Astrocyte (in vitro differentiated cells and primary cell): ENCODE measurements at regions not wholly inside any gene's neighbourhood (a gene's known extent, or its start where the extent isn't known, plus 50 kb on each side); places are given as distances from the start of the nearest gene placed in this dataset.
A peak's percentile ranks its signal among the peaks of the same experiment; 100 is the strongest.

Experiments used
- DNase-seq: peaks from one replicate; pipeline ENCODE4 v3.0.0-alpha.2; 2010; ENCODE audit warnings: low read depth
- FAIRE-seq: peaks from 2 replicates; lab custom pipeline; 2011; peaks lifted over from hg19 to GRCh38; lab: Jason Lieb, UNC
- H2AFZ ChIP-seq: 2 replicates; pipeline ENCODE4 v1.6.0; 2012; ENCODE audit warnings: low read depth, low read length, inconsistent platforms
- H3K27ac ChIP-seq: 2 replicates; pipeline ENCODE4 v1.5.1; 2011; ENCODE audit warnings: low read depth, low read length, inconsistent platforms
- H3K27me3 ChIP-seq: 2 replicates; pipeline ENCODE4 v1.6.0; 2011; ENCODE audit warnings: low read length, inconsistent platforms; ENCODE audit not compliant: insufficient read depth
- H3K36me3 ChIP-seq: 2 replicates; pipeline ENCODE4 v1.5.1; 2011; ENCODE audit warnings: low read length, inconsistent platforms; ENCODE audit not compliant: insufficient read depth
- H3K4me1 ChIP-seq: 2 replicates; pipeline ENCODE4 v1.5.1; 2011; ENCODE audit warnings: low read length, inconsistent platforms; ENCODE audit not compliant: insufficient read depth
- H3K4me2 ChIP-seq: 2 replicates; pipeline ENCODE4 v1.6.0; 2012; ENCODE audit warnings: low read length, inconsistent platforms
- H3K4me3 ChIP-seq: 2 replicates; pipeline ENCODE4 v1.5.1; 2011; ENCODE audit warnings: low read depth, mild to moderate bottlenecking, low read length, inconsistent platforms; ENCODE audit not compliant: insufficient read depth
- H3K79me2 ChIP-seq: 2 replicates; pipeline ENCODE4 v1.6.0; 2012; ENCODE audit warnings: mild to moderate bottlenecking, low read length, inconsistent platforms; ENCODE audit not compliant: insufficient read depth
- H3K9ac ChIP-seq: 2 replicates; pipeline ENCODE4 v1.6.0; 2012; ENCODE audit warnings: mild to moderate bottlenecking, low read length, inconsistent platforms
- H3K9me3 ChIP-seq: 2 replicates; pipeline ENCODE4 v1.5.1; 2012; ENCODE audit warnings: low read depth, mild to moderate bottlenecking, low read length, inconsistent platforms; ENCODE audit not compliant: insufficient read depth
- H4K20me1 ChIP-seq: 2 replicates; pipeline ENCODE4 v1.6.0; 2012; ENCODE audit warnings: low read length, inconsistent platforms; ENCODE audit not compliant: insufficient read depth
- H3K27ac Mint-ChIP-seq: one replicate; pipeline ENCODE4 v1.8.0; 2021; ENCODE audit warnings: mild to moderate bottlenecking, mixed read lengths; ENCODE audit not compliant: unreplicated experiment
- H3K27me3 Mint-ChIP-seq: one replicate; pipeline ENCODE4 v1.8.0; 2021; ENCODE audit warnings: low read depth, mixed read lengths; ENCODE audit not compliant: unreplicated experiment
- H3K36me3 Mint-ChIP-seq: one replicate; pipeline ENCODE4 v1.8.0; 2021; ENCODE audit warnings: low read depth, mixed read lengths; ENCODE audit not compliant: unreplicated experiment
- H3K4me1 Mint-ChIP-seq: one replicate; pipeline ENCODE4 v1.8.0; 2021; ENCODE audit warnings: low read depth, mixed read lengths; ENCODE audit not compliant: unreplicated experiment
- H3K4me3 Mint-ChIP-seq: one replicate; pipeline ENCODE4 v1.8.0; 2021; ENCODE audit warnings: mild to moderate bottlenecking, moderate library complexity, mixed read lengths; ENCODE audit not compliant: unreplicated experiment
- H3K9me3 Mint-ChIP-seq: one replicate; pipeline ENCODE4 v1.8.0; 2021; ENCODE audit warnings: mild to moderate bottlenecking, mixed read lengths; ENCODE audit not compliant: unreplicated experiment
- CTCF ChIP-seq: IDR thresholded peaks from 2 replicates; pipeline ENCODE4 v1.5.1; 2011; ENCODE audit warnings: low read depth, mild to moderate bottlenecking, inconsistent platforms, low read length, moderate library complexity; ENCODE audit not compliant: insufficient read depth
- EZH2 ChIP-seq: IDR thresholded peaks from 2 replicates; pipeline ENCODE4 v1.6.1; 2012; ENCODE audit warnings: mild to moderate bottlenecking, low read length, inconsistent platforms; ENCODE audit not compliant: insufficient read depth

- no peak for FAIRE-seq
- peaks cover 41% of the 10 kb centered on the region for H3K4me1 ChIP-seq
Measured at GRCh38 chr6:3963426-3963825, 114.3 kb downstream of the FAM50B start.

GRCh38 chr6:3965071-3965718, 113.7 kb downstream of the FAM217A start:
- no peak overlapping the region for H3K27ac Mint-ChIP-seq
- H3K4me1 ChIP-seq = peaks cover 41% of the 10 kb centered on the region
- H3K27me3 Mint-ChIP-seq = no peaks in the 10 kb centered on the region
- no peaks in the 10 kb centered on the region for H4K20me1 ChIP-seq
- no peaks in the 10 kb centered on the region for H3K27me3 ChIP-seq
- peak; percentile 31 for DNase-seq
- no peak overlapping the region for H3K4me3 ChIP-seq
- TF ChIP-seq CTCF = no peak
- TF ChIP-seq EZH2 = no peak
- H3K4me1 Mint-ChIP-seq = peaks cover 24% of the 10 kb centered on the region
- peak overlapping the region; percentile 71 for H3K4me2 ChIP-seq
- no peaks in the 10 kb centered on the region for H3K9me3 ChIP-seq
- peak overlapping the region; percentile 69 for H2AFZ ChIP-seq
- H3K79me2 ChIP-seq = no peaks in the 10 kb centered on the region
- H3K27ac ChIP-seq = peak overlapping the region; percentile 0
- H3K36me3 Mint-ChIP-seq = no peaks in the 10 kb centered on the region
- no peak overlapping the region for H3K4me3 Mint-ChIP-seq
- no peaks in the 10 kb centered on the region for H3K9me3 Mint-ChIP-seq
- H3K36me3 ChIP-seq = no peaks in the 10 kb centered on the region
- no peak for FAIRE-seq
- H3K9ac ChIP-seq = no peak overlapping the region

More at GRCh38 chr6:3963426-3963825, 114.3 kb downstream of the FAM50B start:
- Mint-ChIP-seq H3K4me1 (peaks cover 24% of the 10 kb centered on the region), H3K9me3 (no peaks in the 10 kb centered on the region), H3K27ac (peak overlapping the region; percentile 9), H3K27me3 (no peaks in the 10 kb centered on the region), H3K4me3 (no peak overlapping the region), H3K36me3 (no peaks in the 10 kb centered on the region)
- no peaks in the 10 kb centered on the region for H3K79me2 ChIP-seq
- H3K9me3 ChIP-seq = no peaks in the 10 kb centered on the region
- H3K4me2 ChIP-seq = no peak overlapping the region
- H2AFZ ChIP-seq = no peak overlapping the region
- no peaks in the 10 kb centered on the region for H4K20me1 ChIP-seq
- no peak overlapping the region for H3K4me3 ChIP-seq
- H3K9ac ChIP-seq = no peak overlapping the region
- H3K27me3 ChIP-seq = no peaks in the 10 kb centered on the region
- TF ChIP-seq CTCF (no peak), EZH2 (no peak)
- H3K36me3 ChIP-seq = no peaks in the 10 kb centered on the region
- H3K27ac ChIP-seq = peak overlapping the region; percentile 29
- no peak for DNase-seq

DNA sequence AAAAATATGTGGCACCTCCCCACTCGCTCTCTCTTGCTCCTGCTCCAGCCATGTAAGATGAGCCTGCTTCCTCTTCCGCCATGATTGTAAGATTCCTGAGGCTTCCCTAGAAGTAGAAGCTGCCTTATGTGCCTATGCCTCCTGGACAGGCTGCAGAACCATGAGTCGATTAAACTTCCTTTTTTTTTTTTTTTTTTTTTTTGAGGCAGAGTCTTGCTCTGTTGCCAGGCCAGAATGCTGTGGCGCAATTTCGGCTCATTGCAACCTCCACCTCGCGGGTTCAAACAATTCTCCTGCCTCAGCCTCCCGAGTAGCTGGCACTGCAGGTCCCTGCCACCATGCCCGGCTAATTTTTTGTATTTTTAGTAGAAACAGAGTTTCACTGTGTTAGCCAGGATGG, 112.5 kb downstream of the FAM217A start:
- Mint-ChIP-seq H3K4me1 (peaks cover 15% of the 10 kb centered on the region), H3K27me3 (no peaks in the 10 kb centered on the region), H3K27ac (no peak overlapping the region), H3K4me3 (no peak overlapping the region), H3K9me3 (no peaks in the 10 kb centered on the region), H3K36me3 (no peaks in the 10 kb centered on the region)
- no peaks in the 10 kb centered on the region for H3K79me2 ChIP-seq
- TF ChIP-seq CTCF (no peak), EZH2 (no peak)
- no peaks in the 10 kb centered on the region for H4K20me1 ChIP-seq
- no peak overlapping the region for H3K9ac ChIP-seq
- H3K27me3 ChIP-seq = no peaks in the 10 kb centered on the region
- H3K4me1 ChIP-seq = peaks cover 31% of the 10 kb centered on the region
- no peak for DNase-seq
- H3K4me3 ChIP-seq = no peak overlapping the region
- H3K27ac ChIP-seq = no peak overlapping the region
- H2AFZ ChIP-seq = no peak overlapping the region
- H3K4me2 ChIP-seq = no peak overlapping the region
- H3K36me3 ChIP-seq = no peaks in the 10 kb centered on the region
- FAIRE-seq = no peak
- H3K9me3 ChIP-seq = no peaks in the 10 kb centered on the region
